ENCODE measurements at regions not wholly inside any gene's neighbourhood (a gene's known extent, or its start where the extent isn't known, plus 50 kb on each side); places are given as distances from the start of the nearest gene placed in this dataset.
"Not testable (repeated sequence)": the region's sequence is repeated elsewhere in the genome, so short reads cannot be mapped to it uniquely, and the experiment has no call there.

GRCh38 chr1:83295594-83295993 lies 703.3 kb downstream of the TTLL7 start:
- not testable (repeated sequence) for DNase-seq (ENCODE audit: low read depth in 4 of 4, low spot score in 3 of 4)

GRCh38 chr1:83287391-83287790 lies 711.5 kb downstream of the TTLL7 start:
- DNase-seq (ENCODE audit: low read depth in 4 of 4, low spot score in 3 of 4): not testable (repeated sequence)

GRCh38 chr1:83274656-83275055 lies 724.3 kb downstream of the TTLL7 start:
- not testable (repeated sequence) for DNase-seq (ENCODE audit: low read depth in 4 of 4, low spot score in 3 of 4)

- DNase-seq (ENCODE audit: low read depth in 4 of 4, low spot score in 3 of 4): not testable (repeated sequence)
These were observed 726.4 kb downstream of the TTLL7 start for GRCh38 chr1:83272484-83272883.

- DNase-seq (ENCODE audit: low read depth in 4 of 4, low spot score in 3 of 4): not testable (repeated sequence)
These were observed 727.1 kb downstream of the TTLL7 start for GRCh38 chr1:83271834-83272233.

- not testable (repeated sequence) for DNase-seq (ENCODE audit: low read depth in 4 of 4, low spot score in 3 of 4)
These were observed 728.1 kb downstream of the TTLL7 start for GRCh38 chr1:83270801-83271200.

- not testable (repeated sequence) for DNase-seq (ENCODE audit: low read depth in 4 of 4, low spot score in 3 of 4)
These were observed 735.1 kb downstream of the TTLL7 start for GRCh38 chr1:83263808-83264207.

GRCh38 chr1:83251687-83252086 lies 747.2 kb downstream of the TTLL7 start:
- DNase-seq (ENCODE audit: low read depth in 4 of 4, low spot score in 3 of 4): not testable (repeated sequence)

- not testable (repeated sequence) for DNase-seq (ENCODE audit: low read depth in 4 of 4, low spot score in 3 of 4)
These were observed 752.2 kb downstream of the TTLL7 start for GRCh38 chr1:83246780-83247179.

GRCh38 chr1:83244832-83245231 lies 754.1 kb downstream of the TTLL7 start:
- DNase-seq (ENCODE audit: low read depth in 4 of 4, low spot score in 3 of 4): not testable (repeated sequence)

GRCh38 chr1:83239568-83239967 lies 759.4 kb downstream of the TTLL7 start:
- not testable (repeated sequence) for DNase-seq (ENCODE audit: low read depth in 4 of 4, low spot score in 3 of 4)

GRCh38 chr1:83238654-83239053 lies 760.3 kb downstream of the TTLL7 start:
- not testable (repeated sequence) for DNase-seq (ENCODE audit: low read depth in 4 of 4, low spot score in 3 of 4)

GRCh38 chr1:83219788-83220187 lies 779.1 kb downstream of the TTLL7 start:
- DNase-seq (ENCODE audit: low read depth in 4 of 4, low spot score in 3 of 4): not testable (repeated sequence)

GRCh38 chr1:83218036-83218716 lies 780.8 kb downstream of the TTLL7 start:
- DNase-seq (ENCODE audit: low read depth in 4 of 4, low spot score in 3 of 4): not testable (repeated sequence)

- not testable (repeated sequence) for DNase-seq (ENCODE audit: low read depth in 4 of 4, low spot score in 3 of 4)
These were observed 784.6 kb downstream of the TTLL7 start for GRCh38 chr1:83214317-83214716.

- DNase-seq (ENCODE audit: low read depth in 4 of 4, low spot score in 3 of 4): not testable (repeated sequence)
These were observed 785.3 kb downstream of the TTLL7 start for GRCh38 chr1:83213648-83214047.

- DNase-seq (ENCODE audit: low read depth in 4 of 4, low spot score in 3 of 4): not testable (repeated sequence)
These were observed 786.9 kb downstream of the TTLL7 start for GRCh38 chr1:83212033-83212432.

- DNase-seq (ENCODE audit: low read depth in 4 of 4, low spot score in 3 of 4): not testable (repeated sequence)
These were observed 790.4 kb downstream of the TTLL7 start for GRCh38 chr1:83208540-83208939.

- not testable (repeated sequence) for DNase-seq (ENCODE audit: low read depth in 4 of 4, low spot score in 3 of 4)
These were observed 804.3 kb downstream of the TTLL7 start for GRCh38 chr1:83194610-83195009.

GRCh38 chr1:83182033-83182728 lies 816.8 kb downstream of the TTLL7 start:
- DNase-seq (ENCODE audit: low read depth in 4 of 4, low spot score in 3 of 4): not testable (repeated sequence)

GRCh38 chr1:83180621-83181020 lies 818.3 kb downstream of the TTLL7 start:
- not testable (repeated sequence) for DNase-seq (ENCODE audit: low read depth in 4 of 4, low spot score in 3 of 4)

- not testable (repeated sequence) for DNase-seq (ENCODE audit: low read depth in 4 of 4, low spot score in 3 of 4)
These were observed 831.3 kb downstream of the TTLL7 start for GRCh38 chr1:83167634-83168033.
